Gastrocnemius medialis (tissue), 4 donors: ENCODE measurements at regions not wholly inside any gene's neighbourhood (a gene's known extent, or its start where the extent isn't known, plus 50 kb on each side); places are given as distances from the start of the nearest gene placed in this dataset.

Experiments
- POLR2A ChIP-seq, 2 donors: fragments of 450-650 bp; IDR thresholded peaks; one replicate each; pipeline ENCODE4 v1.6.1; 2017; ENCODE audit warnings: antibody characterized with exemption in 2 of 2, mild to moderate bottlenecking in 2 of 2, moderate library complexity in 2 of 2
- TF ChIP-seq, protein P1 (sequence below), 5 experiments: fragments of 450-650 bp in 3 of 5; fragments of 200-600 bp in 2 of 5; sonication (generic) in 2 of 5; IDR thresholded peaks in 4 of 5; conservative IDR thresholded peaks in 1 of 5; 1 replicate in 4 of 5; 2 replicates in 1 of 5; pipeline ENCODE4 v1.5.1; 2016 to 2019; ENCODE audit warnings: antibody characterized with exemption in 5 of 5, mild to moderate bottlenecking in 3 of 5, moderate library complexity in 3 of 5

DNA sequence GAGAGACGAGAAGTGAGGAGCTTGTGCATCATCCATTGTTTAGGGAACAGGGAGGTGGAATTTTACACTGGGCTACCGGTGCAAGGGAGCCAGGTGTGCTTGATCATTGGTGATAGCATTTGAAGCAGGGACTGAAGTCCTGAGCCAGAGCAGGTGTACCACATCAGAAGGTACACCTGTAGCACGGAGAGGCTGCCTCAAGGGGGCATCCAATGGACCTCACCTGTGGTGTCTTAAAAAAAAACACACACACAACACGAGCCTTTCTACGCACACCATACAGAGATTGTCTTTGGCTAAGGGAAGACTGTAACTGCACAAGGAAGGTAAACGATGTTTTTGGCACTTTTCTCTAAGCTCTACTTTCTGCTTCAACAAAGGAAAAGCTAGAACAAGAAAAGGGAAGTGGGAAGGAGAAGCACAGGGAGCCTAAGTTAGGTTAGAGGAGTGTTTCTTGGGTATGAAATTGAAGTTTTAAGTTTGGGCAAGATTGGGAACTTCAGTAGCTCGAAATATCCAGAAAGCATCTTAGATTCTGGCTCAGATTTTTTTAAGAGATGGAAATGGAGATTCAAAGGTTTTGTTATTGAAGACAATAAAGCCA, 334.3 kb upstream of the FBXO33 start:
- TF ChIP-seq, protein P1, sequence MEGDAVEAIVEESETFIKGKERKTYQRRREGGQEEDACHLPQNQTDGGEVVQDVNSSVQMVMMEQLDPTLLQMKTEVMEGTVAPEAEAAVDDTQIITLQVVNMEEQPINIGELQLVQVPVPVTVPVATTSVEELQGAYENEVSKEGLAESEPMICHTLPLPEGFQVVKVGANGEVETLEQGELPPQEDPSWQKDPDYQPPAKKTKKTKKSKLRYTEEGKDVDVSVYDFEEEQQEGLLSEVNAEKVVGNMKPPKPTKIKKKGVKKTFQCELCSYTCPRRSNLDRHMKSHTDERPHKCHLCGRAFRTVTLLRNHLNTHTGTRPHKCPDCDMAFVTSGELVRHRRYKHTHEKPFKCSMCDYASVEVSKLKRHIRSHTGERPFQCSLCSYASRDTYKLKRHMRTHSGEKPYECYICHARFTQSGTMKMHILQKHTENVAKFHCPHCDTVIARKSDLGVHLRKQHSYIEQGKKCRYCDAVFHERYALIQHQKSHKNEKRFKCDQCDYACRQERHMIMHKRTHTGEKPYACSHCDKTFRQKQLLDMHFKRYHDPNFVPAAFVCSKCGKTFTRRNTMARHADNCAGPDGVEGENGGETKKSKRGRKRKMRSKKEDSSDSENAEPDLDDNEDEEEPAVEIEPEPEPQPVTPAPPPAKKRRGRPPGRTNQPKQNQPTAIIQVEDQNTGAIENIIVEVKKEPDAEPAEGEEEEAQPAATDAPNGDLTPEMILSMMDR (IDR thresholded peaks at IDR 0.05 in 4 of 5, conservative IDR thresholded peaks at IDR 0.05 in 1 of 5): no peak
- no peak for TF ChIP-seq POLR2A (IDR thresholded peaks at IDR 0.05)
